Transverse colon (tissue), 4 donors: ENCODE measurements at regions not wholly inside any gene's neighbourhood (a gene's known extent, or its start where the extent isn't known, plus 50 kb on each side); places are given as distances from the start of the nearest gene placed in this dataset.

Source experiments
- DNase-seq: peaks from one replicate; pipeline ENCODE4 v3.0.0-alpha.2; 2019
- H3K27ac ChIP-seq, 4 donors: fragments of 200-600 bp; sonication (generic); 2 replicates each; pipeline ENCODE4 v1.5.1; 2016 to 2018; ENCODE audit warnings: inconsistent platforms in 4 of 4
- H3K27me3 ChIP-seq: fragments of 200-600 bp; sonication (generic); 2 replicates; pipeline ENCODE4 v1.5.1; 2017; ENCODE audit warnings: inconsistent platforms
- H3K36me3 ChIP-seq, 4 donors: fragments of 200-600 bp; sonication (generic); 2 replicates each; pipeline ENCODE4 v1.5.1; 2017 to 2019; ENCODE audit warnings: inconsistent platforms in 4 of 4
- H3K4me1 ChIP-seq, 4 donors: fragments of 200-600 bp; sonication (generic); 2 replicates each; pipeline ENCODE4 v1.5.1; 2017 to 2020; ENCODE audit warnings: inconsistent platforms in 4 of 4
- H3K4me3 ChIP-seq, 4 donors: fragments of 200-600 bp; sonication (generic); 1 replicate in 1 of 4; 2 replicates in 3 of 4; pipeline versions ENCODE4 v1.5.1 to v1.6.1; 2017 to 2019; ENCODE audit warnings: inconsistent platforms in 4 of 4
- H3K9me3 ChIP-seq, 2 donors: fragments of 200-600 bp; sonication (generic); 2 replicates each; pipeline ENCODE4 v1.5.1; 2017 to 2019; ENCODE audit warnings: inconsistent platforms in 2 of 2
- EP300 ChIP-seq: sonication (generic); formaldehyde crosslinking; IDR thresholded peaks from one replicate; pipeline ENCODE4 v1.6.1; 2017; ENCODE audit warnings: antibody characterized with exemption, low read depth
- POLR2A ChIP-seq: fragments of 450-650 bp; IDR thresholded peaks from one replicate; pipeline ENCODE4 v1.6.1; 2016; ENCODE audit warnings: antibody characterized with exemption, mild to moderate bottlenecking, moderate library complexity
- POLR2AphosphoS5 ChIP-seq, 3 donors: sonication (generic); formaldehyde crosslinking; IDR thresholded peaks; one replicate each; pipeline ENCODE4 v1.6.1; 2016; ENCODE audit warnings: antibody characterized with exemption in 3 of 3
- WGBS, 2 donors: methylation state at CpG; one replicate each; pipeline ENCODE4 v1.1.5; 2018; ENCODE audit warnings: low coverage in 1 of 2; 5-methylcytosine and 5-hydroxymethylcytosine counted together
- in situ Hi-C, 4 donors: fragments of 200-750 bp; cut with MboI; loops; one replicate each; pipeline versions ENCODE4 v1.15.0 to v1.15.1; 2017; ENCODE audit warnings: low sequenced_read_pairs in 3 of 4, low pct_ligation_motif_present in 1 of 4, low pct_unique_long_range_greater_than_20kb in 1 of 4
- intact Hi-C: fragments of 100-400 bp; cut with DNase I; formaldehyde crosslinking; loops from one replicate; pipeline ENCODE4 v1.15.1; 2023; ENCODE audit warnings: low total_unique reads
- TF ChIP-seq, protein P1 (sequence below), 5 experiments: fragments of 200-600 bp in 3 of 5; fragments of 450-650 bp in 2 of 5; sonication (generic) in 3 of 5; IDR thresholded peaks; 1 replicate in 2 of 5; 2 replicates in 3 of 5; pipeline ENCODE4 v1.5.1; 2016 to 2017; ENCODE audit warnings: antibody characterized with exemption in 5 of 5, inconsistent platforms in 3 of 5, mild to moderate bottlenecking in 2 of 5, moderate library complexity in 1 of 5

- Histone ChIP-seq H3K9me3 (no peaks in the 10 kb centered on the region), H3K4me3 (no peak overlapping the region), H3K36me3 (no peaks in the 10 kb centered on the region), H3K27me3 (no peaks in the 10 kb centered on the region), H3K27ac (no peak overlapping the region), H3K4me1 (no peaks in the 10 kb centered on the region)
- TF ChIP-seq, protein P1, sequence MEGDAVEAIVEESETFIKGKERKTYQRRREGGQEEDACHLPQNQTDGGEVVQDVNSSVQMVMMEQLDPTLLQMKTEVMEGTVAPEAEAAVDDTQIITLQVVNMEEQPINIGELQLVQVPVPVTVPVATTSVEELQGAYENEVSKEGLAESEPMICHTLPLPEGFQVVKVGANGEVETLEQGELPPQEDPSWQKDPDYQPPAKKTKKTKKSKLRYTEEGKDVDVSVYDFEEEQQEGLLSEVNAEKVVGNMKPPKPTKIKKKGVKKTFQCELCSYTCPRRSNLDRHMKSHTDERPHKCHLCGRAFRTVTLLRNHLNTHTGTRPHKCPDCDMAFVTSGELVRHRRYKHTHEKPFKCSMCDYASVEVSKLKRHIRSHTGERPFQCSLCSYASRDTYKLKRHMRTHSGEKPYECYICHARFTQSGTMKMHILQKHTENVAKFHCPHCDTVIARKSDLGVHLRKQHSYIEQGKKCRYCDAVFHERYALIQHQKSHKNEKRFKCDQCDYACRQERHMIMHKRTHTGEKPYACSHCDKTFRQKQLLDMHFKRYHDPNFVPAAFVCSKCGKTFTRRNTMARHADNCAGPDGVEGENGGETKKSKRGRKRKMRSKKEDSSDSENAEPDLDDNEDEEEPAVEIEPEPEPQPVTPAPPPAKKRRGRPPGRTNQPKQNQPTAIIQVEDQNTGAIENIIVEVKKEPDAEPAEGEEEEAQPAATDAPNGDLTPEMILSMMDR (IDR thresholded peaks at IDR 0.05): no peak
- no peak for TF ChIP-seq EP300
- no peak for TF ChIP-seq POLR2AphosphoS5 (IDR thresholded peaks at IDR 0.05)
- TF ChIP-seq POLR2A: no peak
- WGBS, 2 donors: 81 to 85% methylated on average over 1 of the region's 1 CpG
- in situ Hi-C loops: no loop called here
- DNase-seq: no peak
- intact Hi-C loops: no loop called here
Observed at GRCh38 chr4:148883435-148883834, 441.2 kb upstream of the NR3C2 start.

DNA sequence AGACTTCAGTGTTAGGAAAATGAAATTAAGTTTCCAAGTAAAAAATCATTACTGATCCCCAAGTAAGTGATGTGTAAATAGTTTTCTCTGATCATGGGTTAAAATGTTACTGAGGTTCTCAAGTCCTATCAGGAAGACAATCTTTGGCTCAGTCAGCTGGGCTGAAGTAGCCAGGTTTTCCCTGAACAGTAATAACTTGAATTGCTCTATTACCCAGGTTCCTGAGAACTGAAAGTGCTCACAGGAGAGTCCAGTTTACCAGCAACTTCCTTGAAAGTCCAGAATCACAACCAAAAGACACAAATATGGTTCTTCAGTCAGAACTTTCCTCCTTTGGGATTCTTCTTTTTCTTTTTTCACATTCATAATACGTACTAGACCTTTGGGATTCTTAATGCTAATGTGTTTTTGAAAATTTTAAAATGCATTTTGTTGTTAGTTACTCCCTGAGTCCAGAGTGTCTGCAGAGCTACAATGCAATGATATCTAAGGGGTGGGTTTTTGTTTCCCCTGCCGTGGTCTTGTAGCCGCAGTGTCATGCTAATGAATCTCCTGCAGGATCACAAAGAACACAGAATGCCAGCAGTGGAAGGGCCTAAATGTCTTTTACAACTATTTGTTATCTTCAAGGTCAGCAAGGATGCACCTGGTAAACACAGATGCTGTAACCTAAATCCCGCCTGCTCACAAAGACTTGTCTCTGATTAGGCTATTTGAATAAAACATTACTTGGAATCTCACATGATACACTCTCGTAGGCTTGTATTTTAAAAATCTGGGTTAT is 439.8 kb upstream of the NR3C2 start:
- no peaks in the 10 kb centered on the region for H3K9me3 ChIP-seq
- no peaks in the 10 kb centered on the region for H3K4me1 ChIP-seq
- H3K27me3 ChIP-seq: no peaks in the 10 kb centered on the region
- TF ChIP-seq EP300 (no peak), POLR2AphosphoS5 (IDR thresholded peaks at IDR 0.05) (no peak), POLR2A (no peak)
- TF ChIP-seq, protein P1 (IDR thresholded peaks at IDR 0.05): no peak
- in situ Hi-C loops (no loop called here), intact Hi-C loops (no loop called here)
- H3K4me3 ChIP-seq: no peak overlapping the region
- 69 to 79% methylated on average over 5 of the region's 5 CpGs for WGBS, 2 donors
- no peaks in the 10 kb centered on the region for H3K36me3 ChIP-seq
- H3K27ac ChIP-seq: peak overlapping the region in 1 of 4 donors; percentile 14
- DNase-seq: peak; percentile 16

DNA sequence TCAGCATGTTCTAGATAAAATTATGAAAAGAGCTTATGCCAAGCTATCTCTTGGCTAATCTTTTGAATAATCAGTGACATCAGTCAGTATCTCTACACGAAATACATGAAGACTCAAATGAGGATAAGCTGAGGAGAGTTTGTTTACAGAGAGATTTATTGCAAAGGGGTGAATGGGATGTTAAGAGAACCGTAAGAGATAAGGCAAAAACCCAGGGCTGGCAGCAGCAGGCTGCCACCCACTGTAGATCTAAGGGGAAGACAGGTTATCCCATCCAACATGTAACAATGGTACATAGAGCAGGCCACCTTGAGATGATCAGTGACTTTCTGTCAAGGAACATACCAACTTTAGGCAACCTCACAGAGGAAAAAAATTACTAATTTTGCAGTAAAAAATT is 432.1 kb upstream of the NR3C2 start:
- peak; percentile 15 for DNase-seq
- no peaks in the 10 kb centered on the region for H3K9me3 ChIP-seq
- TF ChIP-seq EP300: no peak
- TF ChIP-seq, protein P1 (IDR thresholded peaks at IDR 0.05): peak in 2 of 5 experiments; percentile 11 to 13
- in situ Hi-C loops: no loop called here
- 6 to 16% methylated on average over 2 of the region's 2 CpGs for WGBS, 2 donors
- no peaks in the 10 kb centered on the region for H3K27me3 ChIP-seq
- no peak overlapping the region for H3K4me3 ChIP-seq
- H3K4me1 ChIP-seq: no peaks in the 10 kb centered on the region
- H3K36me3 ChIP-seq: no peaks in the 10 kb centered on the region
- no peak overlapping the region for H3K27ac ChIP-seq
- intact Hi-C loops: no loop called here

DNA sequence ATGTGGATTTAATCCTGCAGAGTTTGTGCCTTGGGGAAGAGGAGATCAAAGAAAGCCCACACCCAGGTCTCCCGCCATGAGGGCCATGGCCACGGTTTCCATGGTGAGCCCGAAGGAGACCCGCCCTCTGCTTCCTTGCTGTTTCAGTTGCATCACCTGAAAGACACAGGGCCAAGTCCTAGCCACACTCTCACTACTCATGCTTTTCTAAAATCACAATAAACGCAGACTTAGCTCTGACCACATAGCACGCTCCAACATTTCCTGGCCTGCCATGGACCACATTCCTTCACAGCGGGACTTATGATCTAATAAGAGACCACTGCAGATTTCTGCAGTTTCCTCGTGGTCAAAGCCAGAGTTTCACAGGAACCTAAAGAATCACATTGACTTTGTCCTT is 426.0 kb upstream of the NR3C2 start:
- Histone ChIP-seq H3K4me3 (no peak overlapping the region), H3K4me1 (no peaks in the 10 kb centered on the region), H3K36me3 (no peaks in the 10 kb centered on the region), H3K27me3 (no peaks in the 10 kb centered on the region), H3K27ac (no peak overlapping the region), H3K9me3 (no peaks in the 10 kb centered on the region)
- no peak for DNase-seq
- in situ Hi-C loops: no loop called here
- intact Hi-C loops: no loop called here
- 76 to 84% methylated on average over 4 to 8 of the region's 8 CpGs for WGBS, 2 donors
- TF ChIP-seq POLR2AphosphoS5 (IDR thresholded peaks at IDR 0.05): no peak
- TF ChIP-seq POLR2A: no peak
- TF ChIP-seq, protein P1 (IDR thresholded peaks at IDR 0.05): no peak
- no peak for TF ChIP-seq EP300
